PC-9 (cell line): ENCODE measurements at regions not wholly inside any gene's neighbourhood (a gene's known extent, or its start where the extent isn't known, plus 50 kb on each side); places are given as distances from the start of the nearest gene placed in this dataset.

Experiments used
- BruUV-seq: library from RNA; stranded (reverse); fragments of 400-500 nt; replicated peaks from 2 replicates; lab custom pipeline; 2021; lab: Mats Ljungman, UMichigan
- CTCF ChIA-PET: fragments of 300-600 bp; sonication (Branson Sonifier 250); formaldehyde crosslinking; loops from one replicate; lab custom pipeline; 2022; ENCODE audit warnings: antibody characterized with exemption; lab: Charles Lee
- POLR2A ChIA-PET: fragments of 300-600 bp; sonication (Branson Sonifier 250); formaldehyde crosslinking; loops from one replicate; lab custom pipeline; 2022; ENCODE audit warnings: antibody characterized with exemption; ENCODE audit not compliant: unreplicated experiment; lab: Charles Lee
- DNase-seq, 2 experiments: peaks; one replicate each; pipeline versions ENCODE4 v3.0.0 to v3.0.0-alpha.2; 2015 to 2022; ENCODE audit warnings: mixed read lengths in 1 of 2
- H2AFZ ChIP-seq: fragments of 200-600 bp; sonication (generic); 2 replicates; pipeline ENCODE4 v1.8.1; 2017; ENCODE audit warnings: antibody characterized with exemption
- H3F3A ChIP-seq: fragments of 200-600 bp; sonication (generic); 2 replicates; pipeline ENCODE4 v1.8.1; 2017; ENCODE audit warnings: antibody characterized with exemption, mild to moderate bottlenecking, low read depth; ENCODE audit not compliant: insufficient read depth
- H3K27ac ChIP-seq: fragments of 200-600 bp; sonication (generic); 2 replicates; pipeline ENCODE4 v1.6.1; 2016; ENCODE audit warnings: mixed run types
- H3K27me3 ChIP-seq: fragments of 200-600 bp; sonication (generic); 2 replicates; pipeline ENCODE4 v1.6.1; 2016; ENCODE audit warnings: low read depth, mixed run types; ENCODE audit not compliant: insufficient read depth
- H3K36me3 ChIP-seq: fragments of 200-600 bp; sonication (generic); 2 replicates; pipeline ENCODE4 v1.6.1; 2016; ENCODE audit warnings: low read depth, mixed run types
- H3K4me1 ChIP-seq: fragments of 200-600 bp; sonication (generic); replicated peaks from 2 replicates; pipeline ENCODE4 v1.6.1; 2016; ENCODE audit warnings: mixed run types; ENCODE audit not compliant: insufficient read depth
- H3K4me2 ChIP-seq: fragments of 200-600 bp; sonication (generic); 2 replicates; pipeline ENCODE4 v1.6.1; 2017; ENCODE audit warnings: mixed run types
- H3K4me3 ChIP-seq: fragments of 200-600 bp; sonication (generic); 2 replicates; pipeline ENCODE4 v1.6.1; 2016; ENCODE audit warnings: mixed run types
- H3K79me2 ChIP-seq: fragments of 200-600 bp; sonication (generic); 2 replicates; pipeline ENCODE4 v1.6.1; 2017; ENCODE audit warnings: low read depth, mixed run types
- H3K9me2 ChIP-seq: fragments of 200-600 bp; sonication (generic); 2 replicates; pipeline ENCODE4 v1.8.1; 2017; ENCODE audit warnings: mild to moderate bottlenecking; ENCODE audit not compliant: insufficient read depth
- H3K9me3 ChIP-seq: fragments of 200-600 bp; sonication (generic); 2 replicates; pipeline ENCODE4 v1.8.1; 2016; ENCODE audit warnings: low read depth; ENCODE audit not compliant: insufficient read depth
- H4K20me1 ChIP-seq: fragments of 200-600 bp; sonication (generic); 2 replicates; pipeline ENCODE4 v1.8.1; 2017; ENCODE audit not compliant: insufficient read depth
- EZH2 ChIP-seq: fragments of 200-600 bp; sonication (generic); IDR thresholded peaks from 2 replicates; pipeline ENCODE4 v1.8.0; 2017; ENCODE audit warnings: antibody characterized with exemption, low read depth
- intact Hi-C: fragments of 100-400 bp; cut with micrococcal nuclease; formaldehyde crosslinking; loops from one replicate; pipeline ENCODE4 v1.10.0; 2022; ENCODE audit not compliant: unreplicated experiment
- TF ChIP-seq, protein P1 (sequence below): fragments of 200-600 bp; sonication (generic); conservative IDR thresholded peaks from 2 replicates; pipeline ENCODE4 v1.6.1; 2017; ENCODE audit warnings: mixed run types, antibody characterized with exemption, mild to moderate bottlenecking, moderate library complexity

DNA sequence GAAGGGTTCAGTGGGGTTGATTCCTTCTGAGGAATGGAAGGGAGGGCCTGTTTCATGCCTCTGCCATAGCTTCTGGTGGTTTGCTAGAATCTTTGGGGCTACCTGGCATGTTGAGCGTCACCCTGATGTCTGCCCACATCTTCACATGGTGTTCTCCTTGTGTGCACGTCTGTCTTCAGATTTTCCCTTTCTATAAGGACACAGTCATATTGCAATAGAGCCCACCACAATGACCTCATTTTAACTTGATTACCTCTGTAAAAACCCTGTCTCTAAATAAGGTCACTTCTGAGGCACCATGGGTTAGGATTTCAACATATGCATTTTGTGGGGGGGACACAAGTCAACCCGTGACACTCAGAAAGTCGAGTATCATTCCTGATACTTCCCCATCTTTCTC, 257.9 kb downstream of the COG6 start:
- Histone ChIP-seq H3K4me1 (no peaks in the 10 kb centered on the region), H3K27me3 (no peaks in the 10 kb centered on the region), H3K79me2 (no peaks in the 10 kb centered on the region), H3K9me3 (no peaks in the 10 kb centered on the region), H3F3A (no peaks in the 10 kb centered on the region), H3K4me2 (no peak overlapping the region), H2AFZ (no peak overlapping the region), H3K27ac (no peak overlapping the region), H4K20me1 (no peaks in the 10 kb centered on the region), H3K36me3 (no peaks in the 10 kb centered on the region), H3K9me2 (no peaks in the 10 kb centered on the region), H3K4me3 (no peak overlapping the region)
- ChIA-PET POLR2A (no interaction called here), CTCF (no interaction called here)
- no TSS peak for BruUV-seq
- DNase-seq: no peak
- intact Hi-C loops: no loop called here
- no peak for TF ChIP-seq EZH2
- TF ChIP-seq, protein P1, sequence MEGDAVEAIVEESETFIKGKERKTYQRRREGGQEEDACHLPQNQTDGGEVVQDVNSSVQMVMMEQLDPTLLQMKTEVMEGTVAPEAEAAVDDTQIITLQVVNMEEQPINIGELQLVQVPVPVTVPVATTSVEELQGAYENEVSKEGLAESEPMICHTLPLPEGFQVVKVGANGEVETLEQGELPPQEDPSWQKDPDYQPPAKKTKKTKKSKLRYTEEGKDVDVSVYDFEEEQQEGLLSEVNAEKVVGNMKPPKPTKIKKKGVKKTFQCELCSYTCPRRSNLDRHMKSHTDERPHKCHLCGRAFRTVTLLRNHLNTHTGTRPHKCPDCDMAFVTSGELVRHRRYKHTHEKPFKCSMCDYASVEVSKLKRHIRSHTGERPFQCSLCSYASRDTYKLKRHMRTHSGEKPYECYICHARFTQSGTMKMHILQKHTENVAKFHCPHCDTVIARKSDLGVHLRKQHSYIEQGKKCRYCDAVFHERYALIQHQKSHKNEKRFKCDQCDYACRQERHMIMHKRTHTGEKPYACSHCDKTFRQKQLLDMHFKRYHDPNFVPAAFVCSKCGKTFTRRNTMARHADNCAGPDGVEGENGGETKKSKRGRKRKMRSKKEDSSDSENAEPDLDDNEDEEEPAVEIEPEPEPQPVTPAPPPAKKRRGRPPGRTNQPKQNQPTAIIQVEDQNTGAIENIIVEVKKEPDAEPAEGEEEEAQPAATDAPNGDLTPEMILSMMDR: no peak

DNA sequence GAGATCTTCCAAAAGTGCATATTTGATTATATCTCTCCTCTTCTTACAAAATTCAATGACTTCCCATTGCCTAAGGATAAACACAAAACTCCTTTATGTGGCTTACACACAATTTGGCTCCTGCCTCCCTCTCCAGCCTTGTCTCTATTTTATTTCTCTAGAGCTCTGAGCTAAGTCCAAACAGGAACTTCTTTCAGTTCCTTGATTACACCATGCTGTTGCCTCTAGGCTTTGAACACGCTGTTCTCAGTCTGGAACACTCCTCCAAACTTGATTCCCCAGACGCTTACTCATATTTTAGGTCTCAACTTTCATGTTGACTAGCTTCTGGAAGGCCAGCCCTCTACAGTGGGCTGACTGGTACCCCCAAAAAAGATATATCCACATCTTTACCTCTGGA, 258.5 kb downstream of the COG6 start:
- H3F3A ChIP-seq: no peaks in the 10 kb centered on the region
- no peaks in the 10 kb centered on the region for H3K36me3 ChIP-seq
- no peaks in the 10 kb centered on the region for H3K9me3 ChIP-seq
- no peak overlapping the region for H3K4me3 ChIP-seq
- no peaks in the 10 kb centered on the region for H3K4me1 ChIP-seq
- ChIA-PET POLR2A (no interaction called here), CTCF (no interaction called here)
- no TSS peak for BruUV-seq
- H2AFZ ChIP-seq: no peak overlapping the region
- H4K20me1 ChIP-seq: no peaks in the 10 kb centered on the region
- H3K9me2 ChIP-seq: no peaks in the 10 kb centered on the region
- H3K79me2 ChIP-seq: no peaks in the 10 kb centered on the region
- no peak for DNase-seq
- H3K27ac ChIP-seq: no peak overlapping the region
- no peak overlapping the region for H3K4me2 ChIP-seq
- TF ChIP-seq, protein P1: no peak
- TF ChIP-seq EZH2: no peak
- H3K27me3 ChIP-seq: no peaks in the 10 kb centered on the region
- intact Hi-C loops: no loop called here

DNA sequence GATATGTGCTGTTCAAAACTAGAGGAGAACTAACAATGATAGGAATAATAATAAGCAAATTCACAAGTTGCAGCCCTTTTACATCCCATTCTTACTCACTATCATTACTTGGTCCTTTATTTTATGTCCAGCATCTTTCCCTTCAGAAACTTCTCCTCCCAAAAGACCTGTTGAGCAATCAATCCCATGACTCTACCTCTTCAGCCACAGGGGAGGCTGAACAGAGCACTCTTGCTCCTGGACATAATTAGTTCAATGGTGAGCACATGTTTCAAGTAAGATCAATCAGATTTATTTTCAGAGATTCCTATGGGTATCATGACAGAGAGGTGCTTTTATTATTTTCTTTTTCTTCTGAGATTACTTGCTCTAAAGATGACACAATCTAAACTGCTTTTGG, 260.0 kb downstream of the COG6 start:
- no peaks in the 10 kb centered on the region for H3F3A ChIP-seq
- no peaks in the 10 kb centered on the region for H3K4me1 ChIP-seq
- no peaks in the 10 kb centered on the region for H3K79me2 ChIP-seq
- intact Hi-C loops: no loop called here
- no peak for TF ChIP-seq EZH2
- TF ChIP-seq, protein P1: no peak
- POLR2A ChIA-PET: no interaction called here
- CTCF ChIA-PET: no interaction called here
- no peaks in the 10 kb centered on the region for H3K36me3 ChIP-seq
- no peak overlapping the region for H3K27ac ChIP-seq
- H3K4me3 ChIP-seq: no peak overlapping the region
- H3K4me2 ChIP-seq: no peak overlapping the region
- no peaks in the 10 kb centered on the region for H3K27me3 ChIP-seq
- no peaks in the 10 kb centered on the region for H4K20me1 ChIP-seq
- BruUV-seq: no TSS peak
- no peak overlapping the region for H2AFZ ChIP-seq
- 0 out of 2 replicates have a peak, but pooled peaks cover 4% of the 10 kb centered on the region for H3K9me2 ChIP-seq
- H3K9me3 ChIP-seq: no peaks in the 10 kb centered on the region
- no peak for DNase-seq
